GM10266 (cell line): ENCODE measurements at regions not wholly inside any gene's neighbourhood (a gene's known extent, or its start where the extent isn't known, plus 50 kb on each side); places are given as distances from the start of the nearest gene placed in this dataset.

ENCODE experiments used
- DNase-seq: peaks from one replicate; pipeline ENCODE4 v3.0.0; 2012; ENCODE audit errors: extremely low spot score
- TF ChIP-seq, protein P1 (sequence below): IDR thresholded peaks from 2 replicates; pipeline ENCODE4 v1.5.1; 2012; ENCODE audit warnings: mild to moderate bottlenecking, low read depth; ENCODE audit not compliant: control insufficient read depth, insufficient read depth; ENCODE audit errors: missing control alignments

DNA sequence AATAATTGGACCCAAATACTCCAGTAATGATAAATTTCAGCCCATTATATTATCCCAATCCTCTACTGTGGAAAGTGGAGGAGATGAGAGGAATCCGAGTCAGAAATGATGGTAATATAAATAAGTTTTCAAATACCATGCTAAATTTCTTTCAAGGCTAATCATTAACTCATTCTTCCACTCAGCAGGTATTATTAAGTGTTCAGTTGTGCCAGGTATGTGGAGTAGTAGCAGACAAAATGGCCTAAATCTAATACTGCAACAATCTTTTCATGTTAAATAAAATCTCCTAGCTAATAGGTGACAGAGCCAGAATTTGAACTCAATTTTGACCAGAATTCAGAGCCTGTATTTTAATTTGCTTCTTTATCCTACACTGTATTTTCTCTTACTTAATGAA is 538.6 kb upstream of the ROBO2 start:
- DNase-seq: no peak
- TF ChIP-seq, protein P1, sequence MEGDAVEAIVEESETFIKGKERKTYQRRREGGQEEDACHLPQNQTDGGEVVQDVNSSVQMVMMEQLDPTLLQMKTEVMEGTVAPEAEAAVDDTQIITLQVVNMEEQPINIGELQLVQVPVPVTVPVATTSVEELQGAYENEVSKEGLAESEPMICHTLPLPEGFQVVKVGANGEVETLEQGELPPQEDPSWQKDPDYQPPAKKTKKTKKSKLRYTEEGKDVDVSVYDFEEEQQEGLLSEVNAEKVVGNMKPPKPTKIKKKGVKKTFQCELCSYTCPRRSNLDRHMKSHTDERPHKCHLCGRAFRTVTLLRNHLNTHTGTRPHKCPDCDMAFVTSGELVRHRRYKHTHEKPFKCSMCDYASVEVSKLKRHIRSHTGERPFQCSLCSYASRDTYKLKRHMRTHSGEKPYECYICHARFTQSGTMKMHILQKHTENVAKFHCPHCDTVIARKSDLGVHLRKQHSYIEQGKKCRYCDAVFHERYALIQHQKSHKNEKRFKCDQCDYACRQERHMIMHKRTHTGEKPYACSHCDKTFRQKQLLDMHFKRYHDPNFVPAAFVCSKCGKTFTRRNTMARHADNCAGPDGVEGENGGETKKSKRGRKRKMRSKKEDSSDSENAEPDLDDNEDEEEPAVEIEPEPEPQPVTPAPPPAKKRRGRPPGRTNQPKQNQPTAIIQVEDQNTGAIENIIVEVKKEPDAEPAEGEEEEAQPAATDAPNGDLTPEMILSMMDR: no peak

DNA sequence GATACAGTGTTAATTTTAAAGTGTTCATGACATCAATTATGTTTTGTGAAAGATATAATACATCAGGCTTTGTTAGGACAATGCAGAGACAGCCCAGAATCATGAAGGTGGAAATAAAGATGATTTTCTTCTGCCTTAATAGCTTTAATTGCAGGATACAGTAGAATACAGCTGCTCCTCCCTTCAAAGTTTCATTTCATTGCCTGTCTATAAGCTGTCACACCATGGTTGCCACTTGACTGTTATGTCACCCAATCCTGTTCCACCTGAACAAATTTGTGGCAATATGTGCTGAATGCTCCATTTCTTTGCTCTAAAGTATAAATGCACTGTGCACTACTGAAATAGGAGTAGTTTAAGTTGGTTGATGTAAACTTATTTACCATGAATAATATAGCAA is 537.8 kb upstream of the ROBO2 start:
- no peak for DNase-seq
- TF ChIP-seq, protein P1: no peak

DNA sequence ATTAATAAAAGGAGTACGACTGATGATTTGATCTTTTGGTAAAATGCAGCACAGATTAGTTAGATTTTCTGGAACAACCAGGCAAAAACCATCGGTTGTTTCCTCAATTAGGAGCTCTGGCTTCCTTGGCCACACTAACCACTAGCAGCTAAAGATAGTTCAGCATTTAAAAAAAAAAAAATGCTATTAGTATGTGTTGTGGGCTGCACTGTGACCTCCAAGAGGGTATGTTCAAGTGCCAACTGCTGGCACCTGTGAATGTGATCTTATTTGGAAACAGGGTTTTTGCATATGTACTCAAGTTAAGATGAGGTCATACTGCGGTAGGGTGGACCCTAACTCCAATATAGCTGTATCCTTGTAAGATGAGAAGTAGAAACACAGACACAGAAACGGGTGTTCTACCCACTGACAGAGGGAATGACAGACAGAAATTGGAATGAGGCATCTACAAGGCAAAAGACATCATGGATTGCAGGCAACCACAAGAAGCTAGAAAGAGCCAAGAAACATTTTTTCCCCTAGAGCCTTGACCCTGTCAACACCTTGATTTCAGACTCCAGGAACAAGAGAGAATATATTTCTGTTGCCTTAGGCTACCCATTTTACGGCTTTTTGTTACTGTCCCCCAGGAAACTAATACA is 534.6 kb upstream of the ROBO2 start:
- DNase-seq: no peak

DNA sequence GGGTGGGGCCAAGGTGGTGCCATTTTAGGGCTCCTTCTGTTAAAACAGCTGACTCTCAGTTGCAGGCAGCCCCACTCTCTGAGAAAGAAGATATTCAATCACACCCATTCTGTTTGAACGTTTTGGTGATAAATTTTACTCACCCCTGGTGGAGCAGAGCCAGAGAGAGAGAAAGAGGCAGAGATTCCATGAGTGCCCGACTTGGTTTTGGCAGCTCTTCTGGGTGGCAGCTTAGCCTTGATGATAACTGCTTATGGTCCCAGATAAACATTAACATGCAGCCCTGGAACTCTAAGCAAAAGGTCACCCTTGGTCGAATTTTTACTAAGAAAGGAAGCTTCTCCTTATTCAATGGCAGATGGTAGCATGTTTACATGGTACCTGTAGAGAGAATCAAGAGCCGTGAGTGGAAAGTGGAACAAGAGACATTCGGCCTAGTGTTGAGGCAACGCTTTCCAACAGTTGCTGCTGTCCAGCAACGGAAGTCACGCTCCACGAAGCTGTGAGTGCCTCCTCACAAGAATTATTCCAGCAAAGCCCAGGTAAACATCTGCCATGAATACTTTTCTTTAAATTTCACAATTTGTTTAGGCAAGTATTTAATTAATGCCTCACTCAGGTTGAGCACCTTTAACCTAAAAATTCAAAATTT is 530.6 kb upstream of the ROBO2 start:
- no peak for DNase-seq
- TF ChIP-seq, protein P1: no peak

More for the DNA sequence above, 534.6 kb upstream of the ROBO2 start:
- TF ChIP-seq, protein P1: no peak

DNA sequence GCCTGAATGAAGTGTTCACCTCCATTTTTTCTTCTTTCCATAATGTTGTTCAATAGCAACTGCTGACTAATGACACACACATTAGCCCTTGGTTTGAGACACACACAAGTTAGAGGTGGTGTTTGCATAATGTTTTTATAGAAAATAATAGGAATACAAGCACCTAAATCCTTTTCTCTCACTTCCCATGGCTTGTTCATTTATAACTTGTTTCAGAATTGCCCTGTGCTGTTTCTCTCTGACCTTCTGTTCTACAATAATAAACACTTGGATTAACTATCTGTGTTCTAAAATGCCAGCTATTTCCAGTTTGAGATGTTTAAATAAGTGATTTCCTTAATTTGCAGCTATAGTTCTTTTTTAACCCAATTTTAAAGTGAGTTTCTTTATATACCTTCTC is 525.1 kb upstream of the ROBO2 start:
- no peak for DNase-seq
- TF ChIP-seq, protein P1: no peak

DNA sequence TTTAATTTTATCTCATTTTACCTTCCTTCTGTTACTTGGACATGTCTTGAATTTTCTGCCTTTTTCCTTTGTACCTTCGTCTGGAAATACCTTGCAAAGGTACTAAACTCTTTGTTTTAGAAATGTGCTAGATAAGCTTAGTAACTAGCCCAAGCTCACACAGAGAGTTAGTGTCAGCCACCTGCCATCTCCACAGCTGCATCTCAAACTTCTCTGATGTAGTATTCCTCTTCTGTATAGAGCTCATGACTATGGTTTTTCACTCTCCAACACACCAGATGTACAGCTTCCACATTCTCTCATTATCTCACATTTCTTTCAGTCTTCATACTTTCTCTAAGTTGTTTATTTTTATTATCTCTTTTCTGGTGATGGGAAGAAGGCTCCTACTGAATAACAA is 516.6 kb upstream of the ROBO2 start:
- no peak for DNase-seq
- TF ChIP-seq, protein P1: no peak

DNA sequence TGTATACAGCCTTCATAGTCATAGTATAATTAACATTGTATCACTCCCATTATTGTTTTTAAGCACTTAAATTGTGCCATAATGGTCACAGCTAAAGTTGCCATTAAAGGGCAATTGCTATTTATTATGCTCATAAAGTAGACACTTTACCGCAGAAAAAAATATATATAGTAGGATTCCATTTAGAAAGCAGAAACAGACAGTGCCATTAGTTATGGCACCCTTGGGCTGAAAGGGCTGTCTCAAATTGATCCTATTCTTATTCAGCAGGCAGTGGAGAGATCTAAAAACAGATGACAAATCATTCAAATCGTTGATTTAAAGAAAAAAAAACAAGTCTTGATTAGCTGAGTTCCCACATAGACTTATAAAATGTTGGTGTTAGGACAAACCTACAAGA is 514.2 kb upstream of the ROBO2 start:
- no peak for DNase-seq
- TF ChIP-seq, protein P1: no peak
